GM13977 (cell line): ENCODE measurements at regions not wholly inside any gene's neighbourhood (a gene's known extent, or its start where the extent isn't known, plus 50 kb on each side); places are given as distances from the start of the nearest gene placed in this dataset.
A peak's percentile ranks its signal among the peaks of the same experiment; 100 is the strongest.

ENCODE experiments used
- DNase-seq: peaks from one replicate; pipeline ENCODE4 v3.0.0; 2012; ENCODE audit warnings: low spot score
- in situ Hi-C: fragments of 300-500 bp; cut with MboI; formaldehyde crosslinking; loops from one replicate; pipeline ENCODE4 v1.12.0; 2022; ENCODE audit warnings: low sequenced_read_pairs, low pct_unique_long_range_greater_than_20kb, mixed read lengths, inconsistent platforms; ENCODE audit not compliant: unreplicated experiment
- TF ChIP-seq, protein P1 (sequence below): IDR thresholded peaks from 2 replicates; pipeline ENCODE4 v1.5.1; 2012; ENCODE audit warnings: mild to moderate bottlenecking, control low read depth; ENCODE audit not compliant: insufficient read depth; ENCODE audit errors: extremely low read depth, missing control alignments

- DNase-seq = no peak
- TF ChIP-seq, protein P1, sequence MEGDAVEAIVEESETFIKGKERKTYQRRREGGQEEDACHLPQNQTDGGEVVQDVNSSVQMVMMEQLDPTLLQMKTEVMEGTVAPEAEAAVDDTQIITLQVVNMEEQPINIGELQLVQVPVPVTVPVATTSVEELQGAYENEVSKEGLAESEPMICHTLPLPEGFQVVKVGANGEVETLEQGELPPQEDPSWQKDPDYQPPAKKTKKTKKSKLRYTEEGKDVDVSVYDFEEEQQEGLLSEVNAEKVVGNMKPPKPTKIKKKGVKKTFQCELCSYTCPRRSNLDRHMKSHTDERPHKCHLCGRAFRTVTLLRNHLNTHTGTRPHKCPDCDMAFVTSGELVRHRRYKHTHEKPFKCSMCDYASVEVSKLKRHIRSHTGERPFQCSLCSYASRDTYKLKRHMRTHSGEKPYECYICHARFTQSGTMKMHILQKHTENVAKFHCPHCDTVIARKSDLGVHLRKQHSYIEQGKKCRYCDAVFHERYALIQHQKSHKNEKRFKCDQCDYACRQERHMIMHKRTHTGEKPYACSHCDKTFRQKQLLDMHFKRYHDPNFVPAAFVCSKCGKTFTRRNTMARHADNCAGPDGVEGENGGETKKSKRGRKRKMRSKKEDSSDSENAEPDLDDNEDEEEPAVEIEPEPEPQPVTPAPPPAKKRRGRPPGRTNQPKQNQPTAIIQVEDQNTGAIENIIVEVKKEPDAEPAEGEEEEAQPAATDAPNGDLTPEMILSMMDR = no peak
- in situ Hi-C loops = no loop called here
Observed at GRCh38 chr22:35152316-35152715, 86.4 kb downstream of the ISX start.

DNA sequence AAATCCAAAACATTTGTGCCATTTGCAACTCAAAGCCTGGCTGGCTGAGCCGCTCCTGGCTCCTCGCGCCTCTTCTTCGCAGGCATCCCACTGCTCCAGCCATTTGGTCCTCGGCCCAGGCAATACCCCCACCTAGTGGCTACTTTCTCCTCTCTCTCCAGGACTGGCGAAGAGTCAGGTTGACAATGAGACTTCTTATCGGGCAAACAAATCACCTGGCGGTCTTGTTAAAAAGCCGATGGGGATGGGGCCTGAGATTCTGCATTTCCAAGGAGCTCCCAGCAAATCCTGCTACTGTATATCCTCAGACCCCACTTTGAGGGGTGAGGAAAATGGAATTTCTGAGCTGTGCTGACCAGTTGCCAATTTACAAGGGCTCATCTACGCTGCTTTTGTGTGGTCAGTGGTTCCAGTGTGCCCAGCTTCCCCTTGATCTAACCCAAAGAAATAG, 89.0 kb downstream of the ISX start:
- in situ Hi-C loops = no loop called here
- DNase-seq = peak; percentile 65
- TF ChIP-seq, protein P1 = peak; percentile 85

GRCh38 chr22:35155403-35156025, 89.6 kb downstream of the ISX start:
- in situ Hi-C loops = no loop called here
- DNase-seq = no peak

GRCh38 chr22:35156945-35157344, 91.0 kb downstream of the ISX start:
- DNase-seq = no peak
- in situ Hi-C loops = no loop called here
- TF ChIP-seq, protein P1 = no peak

More at GRCh38 chr22:35155403-35156025, 89.6 kb downstream of the ISX start:
- TF ChIP-seq, protein P1 = no peak

GRCh38 chr22:35158336-35158735, 92.4 kb downstream of the ISX start:
- no peak for DNase-seq
- TF ChIP-seq, protein P1 = no peak
- in situ Hi-C loops = no loop called here

GRCh38 chr22:35159343-35159742, 93.4 kb downstream of the ISX start:
- TF ChIP-seq, protein P1 = no peak
- in situ Hi-C loops = no loop called here

More at GRCh38 chr22:35159343-35159742, 93.4 kb downstream of the ISX start:
- DNase-seq = no peak
